Skin epidermis (tissue), 12 donors: ENCODE measurements at regions not wholly inside any gene's neighbourhood (a gene's known extent, or its start where the extent isn't known, plus 50 kb on each side); places are given as distances from the start of the nearest gene placed in this dataset.
A peak's percentile ranks its signal among the peaks of the same experiment; 100 is the strongest.
"Not testable (repeated sequence)": the region's sequence is repeated elsewhere in the genome, so short reads cannot be mapped to it uniquely, and the experiment has no call there.

Source experiments
- H3K27ac ChIP-seq, 21 experiments: fragments of 200-600 bp; sonication (generic) in 11 of 21; one replicate each; pipeline ENCODE4 v1.5.0; 2020; ENCODE audit warnings: mild to moderate bottlenecking in 3 of 21, inconsistent platforms in 2 of 21, moderate library complexity in 2 of 21
- H3K4me3 ChIP-seq, 7 experiments: fragments of 200-600 bp; sonication (generic) in 2 of 7; one replicate each; pipeline ENCODE4 v1.5.0; 2020; ENCODE audit warnings: inconsistent platforms in 2 of 7, mild to moderate bottlenecking in 2 of 7, moderate library complexity in 1 of 7

- not testable (repeated sequence) for H3K27ac ChIP-seq, H3K4me3 ChIP-seq
These were observed 66.1 kb upstream of the SSTR4 start for GRCh38 chr20:22969031-22969430.

GRCh38 chr20:22971077-22971476, 64.0 kb upstream of the SSTR4 start:
- not testable (repeated sequence) for H3K27ac ChIP-seq, H3K4me3 ChIP-seq

GRCh38 chr20:22974354-22974753, 60.8 kb upstream of the SSTR4 start:
- no peak overlapping the region for H3K27ac ChIP-seq
- H3K4me3 ChIP-seq = no peak overlapping the region

- Histone ChIP-seq H3K27ac (no peak overlapping the region), H3K4me3 (no peak overlapping the region)
These were observed 57.9 kb upstream of the SSTR4 start for GRCh38 chr20:22977047-22977785.

- H3K4me3 ChIP-seq = no peak overlapping the region
- H3K27ac ChIP-seq = peak overlapping the region in 1 of 21 experiments; percentile 4
These were observed 51.1 kb upstream of the SSTR4 start for GRCh38 chr20:22984008-22984407.

- H3K4me3 ChIP-seq = no peak overlapping the region
- H3K27ac ChIP-seq = peak overlapping the region in 1 of 21 experiments; percentile 4
These were observed 50.5 kb upstream of the SSTR4 start for GRCh38 chr20:22984606-22985005.

- Histone ChIP-seq H3K27ac (no peak overlapping the region), H3K4me3 (no peak overlapping the region)
These were observed 49.8 kb upstream of the SSTR4 start for GRCh38 chr20:22985239-22985778.
